ENCODE measurements at regions not wholly inside any gene's neighbourhood (a gene's known extent, or its start where the extent isn't known, plus 50 kb on each side); places are given as distances from the start of the nearest gene placed in this dataset.

DNA sequence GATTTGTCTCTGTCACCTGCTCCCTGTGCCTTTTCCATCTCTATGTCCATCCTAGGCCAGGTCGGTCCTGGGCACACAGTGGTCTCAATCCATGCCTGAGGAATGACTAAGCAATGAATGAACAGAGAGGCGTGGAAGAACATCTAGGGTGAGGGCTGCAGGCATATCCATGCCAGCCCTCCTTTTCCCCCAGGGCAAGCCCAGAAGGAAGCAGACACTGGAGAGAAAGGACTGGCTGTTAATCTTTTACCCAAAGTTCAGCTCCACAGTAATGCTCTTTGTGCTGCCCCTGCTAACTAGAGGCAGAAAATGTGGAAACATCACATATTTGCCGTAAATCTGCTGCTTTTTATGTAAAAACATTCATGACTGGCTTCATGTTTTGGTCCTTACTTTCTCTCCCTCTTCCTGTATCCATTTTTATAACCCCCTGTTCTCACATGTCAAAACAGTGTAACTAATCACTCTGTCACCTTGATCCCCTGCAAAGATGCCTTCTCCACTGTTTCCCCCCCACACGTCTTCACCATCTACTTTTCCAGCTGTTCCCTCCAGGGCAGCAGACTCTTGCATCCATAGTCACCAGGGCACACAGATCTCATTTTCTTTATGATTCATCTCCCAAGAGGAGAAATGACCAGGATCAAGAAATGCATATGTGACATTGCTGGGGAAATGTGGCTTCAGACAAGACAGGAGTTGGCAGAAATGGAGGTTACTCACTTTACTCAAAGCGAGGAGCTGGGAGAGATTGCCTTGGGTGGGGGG is 166.4 kb upstream of the PROX1 start:
- CTCF ChIA-PET: no interaction called here
- DNase-seq (ENCODE audit: extremely low spot score): no peak
- TF ChIP-seq BHLHE40 (IDR thresholded peaks at IDR 0.05; ENCODE audit: borderline replicate concordance) (no peak), HDGF (IDR thresholded peaks at IDR 0.05; ENCODE audit: borderline replicate concordance) (no peak), NFRKB (IDR thresholded peaks at IDR 0.05) (no peak), ARNT (IDR thresholded peaks at IDR 0.05) (no peak), CTBP1 (IDR thresholded peaks at IDR 0.05; ENCODE audit: borderline replicate concordance) (no peak), SP1 (IDR thresholded peaks at IDR 0.05) (no peak), SUZ12 (IDR thresholded peaks at IDR 0.05) (no peak), FOXK2 (IDR thresholded peaks at IDR 0.05) (no peak), FOXA1 (IDR thresholded peaks at IDR 0.05) (no peak), FOXM1 (IDR thresholded peaks at IDR 0.05; ENCODE audit: borderline replicate concordance) (no peak), ZNF384 (IDR thresholded peaks at IDR 0.05) (no peak), TARDBP (IDR thresholded peaks at IDR 0.05) (no peak), LEF1 (IDR thresholded peaks at IDR 0.05; ENCODE audit: borderline replicate concordance) (no peak), ELF4 (IDR thresholded peaks at IDR 0.05) (no peak), L3MBTL2 (conservative IDR thresholded peaks at IDR 0.05) (no peak)
- TF ChIP-seq, protein P1, sequence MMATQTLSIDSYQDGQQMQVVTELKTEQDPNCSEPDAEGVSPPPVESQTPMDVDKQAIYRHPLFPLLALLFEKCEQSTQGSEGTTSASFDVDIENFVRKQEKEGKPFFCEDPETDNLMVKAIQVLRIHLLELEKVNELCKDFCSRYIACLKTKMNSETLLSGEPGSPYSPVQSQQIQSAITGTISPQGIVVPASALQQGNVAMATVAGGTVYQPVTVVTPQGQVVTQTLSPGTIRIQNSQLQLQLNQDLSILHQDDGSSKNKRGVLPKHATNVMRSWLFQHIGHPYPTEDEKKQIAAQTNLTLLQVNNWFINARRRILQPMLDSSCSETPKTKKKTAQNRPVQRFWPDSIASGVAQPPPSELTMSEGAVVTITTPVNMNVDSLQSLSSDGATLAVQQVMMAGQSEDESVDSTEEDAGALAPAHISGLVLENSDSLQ (IDR thresholded peaks at IDR 0.05): no peak
- POLR2A ChIA-PET: no interaction called here

DNA sequence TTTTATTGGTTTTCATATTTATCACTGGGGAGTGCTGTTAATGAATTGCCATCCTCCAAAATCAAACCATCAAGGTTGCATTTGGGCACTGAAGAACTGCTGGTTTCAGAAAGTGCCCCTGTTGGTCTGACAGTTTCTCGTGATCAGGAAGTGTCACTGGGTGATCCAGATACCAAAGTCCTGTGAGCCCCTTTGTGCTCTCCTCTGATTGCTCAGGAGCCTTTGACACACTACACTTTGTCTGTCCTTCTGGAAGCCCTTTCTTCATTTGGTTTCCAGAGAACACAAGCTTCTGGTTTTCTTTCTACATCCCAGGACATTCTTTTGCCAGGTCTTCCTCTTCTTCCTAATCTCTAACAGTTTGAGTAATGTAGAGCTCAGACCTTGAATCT is 165.8 kb upstream of the PROX1 start:
- ChIA-PET POLR2A (no interaction called here), CTCF (no interaction called here)
- TF ChIP-seq TARDBP (IDR thresholded peaks at IDR 0.05): no peak
- no peak for TF ChIP-seq SUZ12 (IDR thresholded peaks at IDR 0.05)
- no peak for TF ChIP-seq FOXM1 (IDR thresholded peaks at IDR 0.05; ENCODE audit: borderline replicate concordance)
- no peak for TF ChIP-seq HDGF (IDR thresholded peaks at IDR 0.05; ENCODE audit: borderline replicate concordance)
- TF ChIP-seq ELF4 (IDR thresholded peaks at IDR 0.05): no peak
- no peak for TF ChIP-seq NFRKB (IDR thresholded peaks at IDR 0.05)
- no peak for TF ChIP-seq ZNF384 (IDR thresholded peaks at IDR 0.05)
- no peak for TF ChIP-seq L3MBTL2 (conservative IDR thresholded peaks at IDR 0.05)
- no peak for TF ChIP-seq ARNT (IDR thresholded peaks at IDR 0.05)
- TF ChIP-seq LEF1 (IDR thresholded peaks at IDR 0.05; ENCODE audit: borderline replicate concordance): no peak
- TF ChIP-seq SP1 (IDR thresholded peaks at IDR 0.05): no peak
- no peak for TF ChIP-seq FOXA1 (IDR thresholded peaks at IDR 0.05)
- TF ChIP-seq CTBP1 (IDR thresholded peaks at IDR 0.05; ENCODE audit: borderline replicate concordance): no peak
- TF ChIP-seq BHLHE40 (IDR thresholded peaks at IDR 0.05; ENCODE audit: borderline replicate concordance): no peak
- TF ChIP-seq, protein P1 (IDR thresholded peaks at IDR 0.05): no peak
- TF ChIP-seq FOXK2 (IDR thresholded peaks at IDR 0.05): no peak
- DNase-seq (ENCODE audit: extremely low spot score): no peak

DNA sequence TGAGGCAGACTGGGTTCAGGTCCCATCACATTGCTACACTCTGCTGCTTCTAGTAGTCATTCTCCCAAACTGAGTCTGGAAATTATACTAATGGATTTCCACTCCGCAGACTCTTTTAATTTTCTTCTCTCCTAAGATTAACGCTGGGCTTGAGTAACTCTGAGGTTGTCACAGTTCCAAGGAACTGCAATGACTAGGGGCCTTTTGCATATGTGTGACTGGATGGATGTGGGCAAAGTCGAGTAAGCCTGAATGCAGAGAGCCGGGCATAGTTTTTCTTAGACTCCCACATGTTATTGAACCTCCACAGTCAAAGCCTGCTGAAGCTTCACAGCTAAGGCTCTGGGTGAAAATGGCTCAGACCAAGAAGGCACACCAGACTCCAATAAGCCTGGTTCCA is 160.9 kb upstream of the PROX1 start:
- POLR2A ChIA-PET: no interaction called here
- CTCF ChIA-PET: no interaction called here
- no peak for DNase-seq (ENCODE audit: extremely low spot score)
- TF ChIP-seq SP1 (IDR thresholded peaks at IDR 0.05): no peak
- no peak for TF ChIP-seq ZNF384 (IDR thresholded peaks at IDR 0.05)

DNA sequence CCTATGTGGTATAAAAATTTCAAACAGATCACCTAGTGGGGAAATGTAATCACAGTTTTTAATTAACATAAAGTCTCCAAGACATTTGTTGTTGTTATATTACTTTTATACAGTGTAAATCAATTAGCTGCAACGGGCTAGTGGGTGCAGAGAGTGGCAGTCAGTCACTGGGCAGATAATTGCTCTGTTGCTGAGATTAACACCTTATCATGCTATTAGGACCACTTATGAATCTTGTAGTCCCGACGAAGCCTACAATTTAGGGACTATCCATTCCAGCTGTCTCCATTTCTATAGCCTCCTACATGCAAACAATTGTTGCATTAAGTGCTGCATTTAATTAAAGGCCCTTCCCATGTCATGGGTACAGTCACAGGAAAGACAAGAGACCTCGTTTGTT is 158.9 kb upstream of the PROX1 start:
- POLR2A ChIA-PET: no interaction called here
- no peak for DNase-seq (ENCODE audit: extremely low spot score)
- no peak for TF ChIP-seq SP1 (IDR thresholded peaks at IDR 0.05)
- TF ChIP-seq HDGF (IDR thresholded peaks at IDR 0.05; ENCODE audit: borderline replicate concordance): no peak
- no peak for TF ChIP-seq L3MBTL2 (conservative IDR thresholded peaks at IDR 0.05)
- no peak for TF ChIP-seq FOXA1 (IDR thresholded peaks at IDR 0.05)
- no peak for TF ChIP-seq BHLHE40 (IDR thresholded peaks at IDR 0.05; ENCODE audit: borderline replicate concordance)
- TF ChIP-seq FOXM1 (IDR thresholded peaks at IDR 0.05; ENCODE audit: borderline replicate concordance): no peak
- no peak for TF ChIP-seq TARDBP (IDR thresholded peaks at IDR 0.05)
- CTCF ChIA-PET: interaction anchor here (0.7 kb wide), 1 partner anchor 27 kb away, joined by 3 read pairs; no protein-coding TSS in a partner anchor

DNA sequence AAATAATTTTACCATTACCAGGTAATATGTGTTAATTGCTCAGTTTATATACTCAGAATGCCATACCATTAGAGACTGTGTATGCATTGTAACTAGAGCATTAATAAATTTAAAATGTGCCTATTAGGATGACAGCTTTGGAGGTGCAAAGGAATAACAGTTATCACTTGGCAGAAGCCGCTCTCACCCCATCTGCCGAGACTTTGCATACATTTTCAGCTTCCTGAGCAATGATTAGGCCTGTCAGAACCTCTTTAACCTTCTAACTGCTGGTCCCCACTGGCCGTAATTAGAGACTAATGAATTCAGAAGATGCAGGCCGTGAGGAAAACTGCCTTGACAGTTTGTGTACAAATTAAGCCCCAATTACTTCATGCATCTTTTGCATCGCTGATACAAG is 158.0 kb upstream of the PROX1 start:
- no peak for DNase-seq (ENCODE audit: extremely low spot score)
- ChIA-PET CTCF (no interaction called here), POLR2A (no interaction called here)
- no peak for TF ChIP-seq SUZ12 (IDR thresholded peaks at IDR 0.05)
- TF ChIP-seq, protein P1 (IDR thresholded peaks at IDR 0.05): no peak
- no peak for TF ChIP-seq L3MBTL2 (conservative IDR thresholded peaks at IDR 0.05)
- TF ChIP-seq TARDBP (IDR thresholded peaks at IDR 0.05): no peak
- TF ChIP-seq SP1 (IDR thresholded peaks at IDR 0.05): no peak
- no peak for TF ChIP-seq HDGF (IDR thresholded peaks at IDR 0.05; ENCODE audit: borderline replicate concordance)
- TF ChIP-seq NFRKB (IDR thresholded peaks at IDR 0.05): no peak
- TF ChIP-seq FOXK2 (IDR thresholded peaks at IDR 0.05): no peak
- TF ChIP-seq FOXA1 (IDR thresholded peaks at IDR 0.05): no peak
- no peak for TF ChIP-seq LEF1 (IDR thresholded peaks at IDR 0.05; ENCODE audit: borderline replicate concordance)

DNA sequence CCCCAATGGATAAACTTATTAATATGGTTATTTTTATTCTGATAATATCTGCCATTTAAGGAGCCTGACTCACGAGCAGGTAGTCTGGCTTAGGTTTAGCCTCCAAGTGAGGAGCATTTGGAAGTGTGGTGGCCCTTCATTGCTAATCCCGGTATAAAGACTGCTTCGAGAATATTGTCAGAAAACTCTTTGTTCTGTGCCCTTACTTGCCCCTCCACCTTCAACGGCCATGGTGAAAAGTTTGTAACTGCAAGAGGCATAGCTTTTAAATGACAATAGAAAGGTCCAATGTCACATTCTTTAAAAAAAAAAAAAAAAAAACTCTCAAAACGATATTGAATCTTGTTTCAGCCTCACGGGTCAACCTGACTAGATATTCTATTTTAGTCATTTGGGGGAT is 157.4 kb upstream of the PROX1 start:
- no peak for DNase-seq (ENCODE audit: extremely low spot score)
- CTCF ChIA-PET: no interaction called here

More for the DNA sequence above, 157.4 kb upstream of the PROX1 start:
- no peak for TF ChIP-seq SUZ12 (IDR thresholded peaks at IDR 0.05)
- no peak for TF ChIP-seq NFRKB (IDR thresholded peaks at IDR 0.05)
- no peak for TF ChIP-seq ELF4 (IDR thresholded peaks at IDR 0.05)
- TF ChIP-seq FOXM1 (IDR thresholded peaks at IDR 0.05; ENCODE audit: borderline replicate concordance): no peak
- no peak for TF ChIP-seq SP1 (IDR thresholded peaks at IDR 0.05)
- no peak for TF ChIP-seq ARNT (IDR thresholded peaks at IDR 0.05)
- no peak for TF ChIP-seq FOXA1 (IDR thresholded peaks at IDR 0.05)
- TF ChIP-seq FOXK2 (IDR thresholded peaks at IDR 0.05): no peak
- no peak for TF ChIP-seq TARDBP (IDR thresholded peaks at IDR 0.05)
- no peak for TF ChIP-seq LEF1 (IDR thresholded peaks at IDR 0.05; ENCODE audit: borderline replicate concordance)
- no peak for TF ChIP-seq BHLHE40 (IDR thresholded peaks at IDR 0.05; ENCODE audit: borderline replicate concordance)
- TF ChIP-seq, protein P1 (IDR thresholded peaks at IDR 0.05): no peak
- POLR2A ChIA-PET: no interaction called here
